ENCODE measurements at regions not wholly inside any gene's neighbourhood (a gene's known extent, or its start where the extent isn't known, plus 50 kb on each side); places are given as distances from the start of the nearest gene placed in this dataset.

DNA sequence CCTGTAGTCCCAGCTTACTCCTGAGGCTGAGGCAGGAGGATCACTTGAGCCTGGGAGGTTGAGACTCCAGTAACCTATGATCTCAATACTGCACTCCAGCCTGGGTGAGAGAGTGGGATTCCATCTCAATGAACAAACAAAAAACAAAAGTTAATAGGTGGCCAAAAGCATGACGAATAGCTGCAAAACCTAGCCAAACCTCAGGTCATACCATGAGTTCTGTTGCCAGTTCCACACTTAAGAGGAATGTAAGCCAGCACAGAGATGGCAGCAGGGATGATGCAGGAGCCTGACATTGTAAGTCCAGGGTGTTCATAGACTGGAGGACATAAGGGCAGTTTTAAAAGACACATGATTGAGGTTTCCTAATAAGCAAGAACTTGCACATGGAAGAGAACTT lies 55.3 kb upstream of the RMDN2 start:
- TF ChIP-seq, protein P1, sequence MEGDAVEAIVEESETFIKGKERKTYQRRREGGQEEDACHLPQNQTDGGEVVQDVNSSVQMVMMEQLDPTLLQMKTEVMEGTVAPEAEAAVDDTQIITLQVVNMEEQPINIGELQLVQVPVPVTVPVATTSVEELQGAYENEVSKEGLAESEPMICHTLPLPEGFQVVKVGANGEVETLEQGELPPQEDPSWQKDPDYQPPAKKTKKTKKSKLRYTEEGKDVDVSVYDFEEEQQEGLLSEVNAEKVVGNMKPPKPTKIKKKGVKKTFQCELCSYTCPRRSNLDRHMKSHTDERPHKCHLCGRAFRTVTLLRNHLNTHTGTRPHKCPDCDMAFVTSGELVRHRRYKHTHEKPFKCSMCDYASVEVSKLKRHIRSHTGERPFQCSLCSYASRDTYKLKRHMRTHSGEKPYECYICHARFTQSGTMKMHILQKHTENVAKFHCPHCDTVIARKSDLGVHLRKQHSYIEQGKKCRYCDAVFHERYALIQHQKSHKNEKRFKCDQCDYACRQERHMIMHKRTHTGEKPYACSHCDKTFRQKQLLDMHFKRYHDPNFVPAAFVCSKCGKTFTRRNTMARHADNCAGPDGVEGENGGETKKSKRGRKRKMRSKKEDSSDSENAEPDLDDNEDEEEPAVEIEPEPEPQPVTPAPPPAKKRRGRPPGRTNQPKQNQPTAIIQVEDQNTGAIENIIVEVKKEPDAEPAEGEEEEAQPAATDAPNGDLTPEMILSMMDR (conservative IDR thresholded peaks at IDR 0.05; ENCODE audit: low read depth, low read length) = no peak
- TF ChIP-seq EZH2 (IDR thresholded peaks at IDR 0.05; ENCODE audit: borderline replicate concordance, low read depth, low read length, poor library complexity, severe bottlenecking) = no peak

All from A673 (cell line).